ENCODE measurements at regions not wholly inside any gene's neighbourhood (a gene's known extent, or its start where the extent isn't known, plus 50 kb on each side); places are given as distances from the start of the nearest gene placed in this dataset.

- TF ChIP-seq, protein P1, sequence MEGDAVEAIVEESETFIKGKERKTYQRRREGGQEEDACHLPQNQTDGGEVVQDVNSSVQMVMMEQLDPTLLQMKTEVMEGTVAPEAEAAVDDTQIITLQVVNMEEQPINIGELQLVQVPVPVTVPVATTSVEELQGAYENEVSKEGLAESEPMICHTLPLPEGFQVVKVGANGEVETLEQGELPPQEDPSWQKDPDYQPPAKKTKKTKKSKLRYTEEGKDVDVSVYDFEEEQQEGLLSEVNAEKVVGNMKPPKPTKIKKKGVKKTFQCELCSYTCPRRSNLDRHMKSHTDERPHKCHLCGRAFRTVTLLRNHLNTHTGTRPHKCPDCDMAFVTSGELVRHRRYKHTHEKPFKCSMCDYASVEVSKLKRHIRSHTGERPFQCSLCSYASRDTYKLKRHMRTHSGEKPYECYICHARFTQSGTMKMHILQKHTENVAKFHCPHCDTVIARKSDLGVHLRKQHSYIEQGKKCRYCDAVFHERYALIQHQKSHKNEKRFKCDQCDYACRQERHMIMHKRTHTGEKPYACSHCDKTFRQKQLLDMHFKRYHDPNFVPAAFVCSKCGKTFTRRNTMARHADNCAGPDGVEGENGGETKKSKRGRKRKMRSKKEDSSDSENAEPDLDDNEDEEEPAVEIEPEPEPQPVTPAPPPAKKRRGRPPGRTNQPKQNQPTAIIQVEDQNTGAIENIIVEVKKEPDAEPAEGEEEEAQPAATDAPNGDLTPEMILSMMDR (conservative IDR thresholded peaks at IDR 0.05; ENCODE audit: low read depth in 2 of 2) = peak; percentile 60 to 65
- TF ChIP-seq, protein P2, sequence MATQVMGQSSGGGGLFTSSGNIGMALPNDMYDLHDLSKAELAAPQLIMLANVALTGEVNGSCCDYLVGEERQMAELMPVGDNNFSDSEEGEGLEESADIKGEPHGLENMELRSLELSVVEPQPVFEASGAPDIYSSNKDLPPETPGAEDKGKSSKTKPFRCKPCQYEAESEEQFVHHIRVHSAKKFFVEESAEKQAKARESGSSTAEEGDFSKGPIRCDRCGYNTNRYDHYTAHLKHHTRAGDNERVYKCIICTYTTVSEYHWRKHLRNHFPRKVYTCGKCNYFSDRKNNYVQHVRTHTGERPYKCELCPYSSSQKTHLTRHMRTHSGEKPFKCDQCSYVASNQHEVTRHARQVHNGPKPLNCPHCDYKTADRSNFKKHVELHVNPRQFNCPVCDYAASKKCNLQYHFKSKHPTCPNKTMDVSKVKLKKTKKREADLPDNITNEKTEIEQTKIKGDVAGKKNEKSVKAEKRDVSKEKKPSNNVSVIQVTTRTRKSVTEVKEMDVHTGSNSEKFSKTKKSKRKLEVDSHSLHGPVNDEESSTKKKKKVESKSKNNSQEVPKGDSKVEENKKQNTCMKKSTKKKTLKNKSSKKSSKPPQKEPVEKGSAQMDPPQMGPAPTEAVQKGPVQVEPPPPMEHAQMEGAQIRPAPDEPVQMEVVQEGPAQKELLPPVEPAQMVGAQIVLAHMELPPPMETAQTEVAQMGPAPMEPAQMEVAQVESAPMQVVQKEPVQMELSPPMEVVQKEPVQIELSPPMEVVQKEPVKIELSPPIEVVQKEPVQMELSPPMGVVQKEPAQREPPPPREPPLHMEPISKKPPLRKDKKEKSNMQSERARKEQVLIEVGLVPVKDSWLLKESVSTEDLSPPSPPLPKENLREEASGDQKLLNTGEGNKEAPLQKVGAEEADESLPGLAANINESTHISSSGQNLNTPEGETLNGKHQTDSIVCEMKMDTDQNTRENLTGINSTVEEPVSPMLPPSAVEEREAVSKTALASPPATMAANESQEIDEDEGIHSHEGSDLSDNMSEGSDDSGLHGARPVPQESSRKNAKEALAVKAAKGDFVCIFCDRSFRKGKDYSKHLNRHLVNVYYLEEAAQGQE (IDR thresholded peaks at IDR 0.05; ENCODE audit: unreplicated experiment) = no peak
- TF ChIP-seq POLR2AphosphoS5 (IDR thresholded peaks at IDR 0.05; ENCODE audit: low read depth) (no peak), ZNF331 (CRISPR knock-in tag; IDR thresholded peaks at IDR 0.05; ENCODE audit: low read depth) (no peak), EZH2phosphoT487 (IDR thresholded peaks at IDR 0.05; ENCODE audit: unreplicated experiment) (no peak), JUNB (IDR thresholded peaks at IDR 0.05; ENCODE audit: unreplicated experiment) (no peak), EZH2 (IDR thresholded peaks at IDR 0.05; ENCODE audit: low read depth, unreplicated experiment) (no peak), CREB1 (CRISPR knock-in tag; IDR thresholded peaks at IDR 0.05; ENCODE audit: low read depth) (no peak)
- TF ChIP-seq, protein P3, sequence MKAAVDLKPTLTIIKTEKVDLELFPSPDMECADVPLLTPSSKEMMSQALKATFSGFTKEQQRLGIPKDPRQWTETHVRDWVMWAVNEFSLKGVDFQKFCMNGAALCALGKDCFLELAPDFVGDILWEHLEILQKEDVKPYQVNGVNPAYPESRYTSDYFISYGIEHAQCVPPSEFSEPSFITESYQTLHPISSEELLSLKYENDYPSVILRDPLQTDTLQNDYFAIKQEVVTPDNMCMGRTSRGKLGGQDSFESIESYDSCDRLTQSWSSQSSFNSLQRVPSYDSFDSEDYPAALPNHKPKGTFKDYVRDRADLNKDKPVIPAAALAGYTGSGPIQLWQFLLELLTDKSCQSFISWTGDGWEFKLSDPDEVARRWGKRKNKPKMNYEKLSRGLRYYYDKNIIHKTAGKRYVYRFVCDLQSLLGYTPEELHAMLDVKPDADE (IDR thresholded peaks at IDR 0.05) = no peak
Measured at GRCh38 chr3:481680-482079, 285.1 kb downstream of the CHL1 start.

All from GM23338 (cell line).